ENCODE measurements at regions not wholly inside any gene's neighbourhood (a gene's known extent, or its start where the extent isn't known, plus 50 kb on each side); places are given as distances from the start of the nearest gene placed in this dataset.

DNA sequence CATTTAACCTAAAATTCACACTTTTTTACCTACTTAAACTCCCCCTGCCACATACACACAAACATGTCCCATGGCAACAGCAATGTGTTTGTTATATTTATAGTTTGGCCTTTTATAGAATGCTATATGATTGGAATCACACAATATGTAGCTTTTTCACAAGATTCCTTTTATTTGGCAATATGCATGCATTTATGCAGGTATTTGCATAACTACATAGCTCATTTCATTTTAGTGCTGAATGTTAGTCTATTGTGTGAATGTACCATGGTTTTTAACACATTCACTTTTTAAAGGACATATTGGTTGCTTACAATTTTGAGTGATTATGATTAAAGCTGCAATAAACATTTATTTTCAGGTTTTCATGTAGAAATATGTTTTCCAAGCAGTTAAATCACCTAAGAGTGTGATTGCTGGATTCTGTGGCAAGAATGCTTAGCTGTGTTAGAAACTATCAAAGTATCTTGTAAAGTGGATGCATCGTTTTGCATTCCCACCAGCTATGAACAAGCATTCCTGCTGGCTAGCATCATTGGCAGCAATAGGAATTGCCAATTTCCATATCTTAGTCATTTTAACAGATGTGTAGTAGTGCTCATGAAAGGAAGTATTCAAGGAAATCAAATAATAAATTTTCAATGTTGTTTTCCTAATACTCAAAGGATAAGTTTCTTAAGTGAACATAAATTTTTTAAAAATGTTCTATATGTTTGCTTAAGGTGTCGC, 557.0 kb downstream of the SLITRK1 start:
- H3K4me3 ChIP-seq (ENCODE audit: low read depth, low read length): no peak overlapping the region
- no peaks in the 10 kb centered on the region for H3K36me3 ChIP-seq (ENCODE audit: control insufficient read depth, insufficient read depth, low read length)
- H3K27me3 ChIP-seq (ENCODE audit: control insufficient read depth, insufficient read depth, low read length): no peaks in the 10 kb centered on the region
- H3K4me1 ChIP-seq (ENCODE audit: control insufficient read depth, insufficient read depth, low read length): no peaks in the 10 kb centered on the region
- no peaks in the 10 kb centered on the region for H3K9me3 ChIP-seq (ENCODE audit: control insufficient read depth, insufficient read depth, low read length)
- H3K9ac ChIP-seq (ENCODE audit: low read depth, low read length): no peak overlapping the region

DNA sequence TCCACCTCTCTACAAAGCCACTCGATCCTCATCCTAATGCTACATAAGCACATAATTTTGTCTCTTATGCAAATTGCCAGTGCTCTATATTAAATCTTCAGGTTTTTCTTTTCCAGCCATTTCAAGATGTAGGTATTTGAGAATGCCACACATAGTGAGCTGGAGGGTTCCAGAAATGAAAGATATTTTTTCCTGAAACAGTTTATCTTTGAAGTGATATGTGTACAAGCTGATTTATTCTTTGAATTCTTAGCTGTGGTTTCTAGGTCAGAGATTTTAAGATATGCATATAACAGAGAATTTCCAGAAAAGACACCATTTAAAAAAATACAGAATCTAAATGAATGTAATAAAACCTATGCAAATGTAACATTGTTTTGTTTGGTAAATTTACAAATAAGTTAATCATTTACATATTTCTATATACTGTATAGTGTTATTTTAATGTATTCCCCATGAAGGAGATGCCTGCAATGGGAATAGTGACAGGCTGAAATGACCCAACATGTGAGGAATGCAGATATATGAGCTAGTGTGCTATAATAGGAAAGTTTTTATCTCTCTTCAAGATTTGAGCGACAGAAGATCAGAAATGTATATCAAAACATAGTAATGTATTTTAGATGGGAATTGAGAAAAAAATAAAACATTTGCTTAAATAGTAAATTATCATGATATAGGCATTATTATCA, 570.2 kb downstream of the SLITRK1 start:
- Histone ChIP-seq H3K4me1 (ENCODE audit: control insufficient read depth, insufficient read depth, low read length) (no peaks in the 10 kb centered on the region), H3K9me3 (ENCODE audit: control insufficient read depth, insufficient read depth, low read length) (no peaks in the 10 kb centered on the region), H3K9ac (ENCODE audit: low read depth, low read length) (no peak overlapping the region), H3K27me3 (ENCODE audit: control insufficient read depth, insufficient read depth, low read length) (no peaks in the 10 kb centered on the region), H3K36me3 (ENCODE audit: control insufficient read depth, insufficient read depth, low read length) (no peaks in the 10 kb centered on the region), H3K4me3 (ENCODE audit: low read depth, low read length) (no peak overlapping the region)

DNA sequence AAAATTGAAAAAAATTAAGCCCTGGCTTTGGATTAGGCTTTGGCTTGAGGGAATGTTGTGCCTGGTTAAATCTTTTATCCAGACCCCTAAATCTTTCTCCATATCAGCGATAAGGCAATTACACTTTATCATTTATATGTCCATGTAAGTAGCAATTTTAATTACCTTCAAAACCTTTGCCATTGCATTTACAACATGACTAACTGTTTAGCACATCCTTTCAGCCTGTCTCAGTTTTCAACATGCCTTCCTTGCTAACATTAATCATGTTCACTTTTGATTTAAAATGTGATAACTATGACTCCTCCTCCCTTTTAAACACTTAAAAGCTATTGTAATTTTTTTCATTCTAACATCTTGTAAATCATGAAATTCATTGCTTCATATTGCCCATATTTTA, 583.7 kb downstream of the SLITRK1 start:
- Histone ChIP-seq H3K9ac (ENCODE audit: low read depth, low read length) (no peak overlapping the region), H3K27me3 (ENCODE audit: control insufficient read depth, insufficient read depth, low read length) (no peaks in the 10 kb centered on the region), H3K4me3 (ENCODE audit: low read depth, low read length) (no peak overlapping the region), H3K9me3 (ENCODE audit: control insufficient read depth, insufficient read depth, low read length) (no peaks in the 10 kb centered on the region), H3K4me1 (ENCODE audit: control insufficient read depth, insufficient read depth, low read length) (no peaks in the 10 kb centered on the region), H3K36me3 (ENCODE audit: control insufficient read depth, insufficient read depth, low read length) (no peaks in the 10 kb centered on the region)

DNA sequence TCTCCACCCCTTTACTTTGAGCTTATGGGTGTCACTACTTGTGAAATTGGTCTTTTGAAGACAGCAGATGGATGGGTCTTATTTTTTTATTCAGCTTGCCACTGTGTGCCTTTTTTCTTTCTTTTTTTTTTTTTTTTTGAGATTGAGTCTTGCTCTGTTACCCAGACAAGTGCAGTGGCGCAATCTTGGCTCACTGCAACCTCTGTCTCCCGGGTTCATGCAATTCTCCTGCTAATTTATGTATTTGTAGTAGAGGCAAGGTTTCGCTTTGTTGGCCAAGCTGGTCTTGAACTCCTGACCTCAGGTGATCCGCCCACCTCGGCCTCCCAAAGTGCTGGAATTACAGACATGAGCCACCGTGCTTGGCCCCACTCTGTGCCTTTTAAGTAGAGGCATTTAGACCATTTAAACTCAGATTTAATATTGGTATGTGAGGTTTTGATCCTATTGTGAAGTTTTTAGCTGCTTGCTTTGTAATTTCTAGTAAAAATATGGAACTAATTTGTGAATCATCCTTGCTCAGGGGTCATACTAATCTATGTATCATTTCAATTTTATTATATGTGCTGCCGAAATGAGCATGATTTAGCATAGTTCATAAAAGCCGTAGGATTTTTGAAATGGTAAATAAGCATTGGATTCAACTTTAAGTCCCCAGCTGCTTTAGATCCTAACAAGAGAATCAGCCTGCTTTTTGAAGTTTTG, 584.5 kb downstream of the SLITRK1 start:
- Histone ChIP-seq H3K9ac (ENCODE audit: low read depth, low read length) (no peak overlapping the region), H3K4me1 (ENCODE audit: control insufficient read depth, insufficient read depth, low read length) (no peaks in the 10 kb centered on the region), H3K27me3 (ENCODE audit: control insufficient read depth, insufficient read depth, low read length) (no peaks in the 10 kb centered on the region), H3K36me3 (ENCODE audit: control insufficient read depth, insufficient read depth, low read length) (no peaks in the 10 kb centered on the region), H3K4me3 (ENCODE audit: low read depth, low read length) (no peak overlapping the region), H3K9me3 (ENCODE audit: control insufficient read depth, insufficient read depth, low read length) (no peaks in the 10 kb centered on the region)

DNA sequence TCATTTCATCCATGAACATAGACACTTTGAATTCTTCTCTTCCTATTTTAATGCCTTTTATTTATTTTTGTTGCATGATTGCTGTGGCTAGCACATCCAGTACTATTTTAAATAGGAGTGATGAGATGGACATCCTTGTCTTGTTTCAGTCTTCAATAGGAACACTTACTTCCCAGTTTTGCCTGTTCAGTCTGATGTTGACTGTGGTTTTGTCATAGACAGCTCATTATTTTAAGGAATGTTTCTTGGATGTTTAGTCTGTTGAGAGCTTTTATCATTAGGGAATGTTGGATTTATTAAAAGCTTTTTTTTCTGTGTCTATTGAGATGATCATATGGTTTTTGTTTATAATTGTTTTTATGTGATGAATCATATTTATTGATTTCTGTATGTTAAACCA, 586.6 kb downstream of the SLITRK1 start:
- Histone ChIP-seq H3K4me3 (ENCODE audit: low read depth, low read length) (no peak overlapping the region), H3K27me3 (ENCODE audit: control insufficient read depth, insufficient read depth, low read length) (no peaks in the 10 kb centered on the region), H3K36me3 (ENCODE audit: control insufficient read depth, insufficient read depth, low read length) (no peaks in the 10 kb centered on the region), H3K9me3 (ENCODE audit: control insufficient read depth, insufficient read depth, low read length) (no peaks in the 10 kb centered on the region), H3K4me1 (ENCODE audit: control insufficient read depth, insufficient read depth, low read length) (no peaks in the 10 kb centered on the region), H3K9ac (ENCODE audit: low read depth, low read length) (no peak overlapping the region)

DNA sequence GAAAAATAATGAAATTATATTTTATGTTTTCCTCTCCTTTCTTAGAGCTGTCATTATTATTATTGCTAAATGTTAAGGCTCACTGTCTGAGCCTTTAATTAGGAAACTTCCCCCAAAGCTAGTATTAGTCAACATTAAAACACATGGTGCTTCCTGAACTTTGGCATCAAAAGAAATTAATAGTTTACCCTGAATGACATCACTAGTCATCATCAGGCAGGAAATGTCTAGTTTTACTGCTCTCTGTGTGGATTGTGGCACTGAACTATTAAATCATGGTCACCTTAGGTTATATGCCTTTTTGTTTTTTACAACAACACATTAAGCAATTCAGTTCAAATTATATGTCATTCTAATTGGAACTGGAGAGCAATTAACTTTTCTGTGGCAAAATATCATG, 595.5 kb downstream of the SLITRK1 start:
- no peaks in the 10 kb centered on the region for H3K27me3 ChIP-seq (ENCODE audit: control insufficient read depth, insufficient read depth, low read length)
- H3K4me3 ChIP-seq (ENCODE audit: low read depth, low read length): no peak overlapping the region
- no peaks in the 10 kb centered on the region for H3K9me3 ChIP-seq (ENCODE audit: control insufficient read depth, insufficient read depth, low read length)
- no peak overlapping the region for H3K9ac ChIP-seq (ENCODE audit: low read depth, low read length)
- no peaks in the 10 kb centered on the region for H3K36me3 ChIP-seq (ENCODE audit: control insufficient read depth, insufficient read depth, low read length)
- no peaks in the 10 kb centered on the region for H3K4me1 ChIP-seq (ENCODE audit: control insufficient read depth, insufficient read depth, low read length)

DNA sequence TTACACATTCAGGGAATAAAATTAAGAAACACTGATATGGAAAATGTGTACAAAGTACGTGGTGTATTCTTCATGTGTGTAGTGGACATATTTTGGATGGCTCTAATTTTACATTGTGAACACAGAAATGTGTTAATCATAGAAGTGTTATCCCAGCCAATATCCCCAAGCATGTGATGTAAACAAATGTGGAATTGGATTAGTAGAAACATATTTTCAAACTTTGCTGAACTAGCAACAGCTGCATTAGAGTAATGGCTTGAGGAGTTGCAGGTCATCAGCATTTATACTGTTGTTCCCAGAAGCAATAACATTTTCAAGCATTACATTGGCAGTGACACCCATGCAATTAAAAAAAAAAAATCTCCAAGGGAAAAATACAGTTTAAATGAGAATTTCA, 600.6 kb downstream of the SLITRK1 start:
- Histone ChIP-seq H3K36me3 (ENCODE audit: control insufficient read depth, insufficient read depth, low read length) (no peaks in the 10 kb centered on the region), H3K9me3 (ENCODE audit: control insufficient read depth, insufficient read depth, low read length) (no peaks in the 10 kb centered on the region), H3K4me3 (ENCODE audit: low read depth, low read length) (no peak overlapping the region), H3K9ac (ENCODE audit: low read depth, low read length) (no peak overlapping the region), H3K4me1 (ENCODE audit: control insufficient read depth, insufficient read depth, low read length) (peaks cover under 1% of the 10 kb centered on the region), H3K27me3 (ENCODE audit: control insufficient read depth, insufficient read depth, low read length) (no peaks in the 10 kb centered on the region)

DNA sequence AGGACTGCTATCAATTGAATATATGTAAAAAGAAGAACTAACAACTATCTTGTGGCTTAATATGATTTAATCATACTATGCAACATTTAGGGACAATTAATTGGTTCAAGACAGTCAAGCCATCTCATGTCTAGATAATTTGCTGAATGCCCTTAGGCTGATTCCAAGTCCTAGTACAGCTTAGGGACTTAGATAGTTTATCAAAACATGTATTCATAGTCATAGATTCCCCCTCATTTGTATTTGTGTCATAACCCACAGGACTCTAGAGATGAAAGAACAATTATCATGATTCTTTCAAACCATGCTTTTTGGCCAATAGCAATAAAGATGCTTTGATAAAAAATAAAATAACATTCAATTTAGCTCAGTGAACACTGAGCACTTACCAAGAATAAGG, 607.6 kb downstream of the SLITRK1 start:
- Histone ChIP-seq H3K9ac (ENCODE audit: low read depth, low read length) (no peak overlapping the region), H3K36me3 (ENCODE audit: control insufficient read depth, insufficient read depth, low read length) (no peaks in the 10 kb centered on the region), H3K27me3 (ENCODE audit: control insufficient read depth, insufficient read depth, low read length) (no peaks in the 10 kb centered on the region), H3K4me1 (ENCODE audit: control insufficient read depth, insufficient read depth, low read length) (peaks cover 3% of the 10 kb centered on the region), H3K4me3 (ENCODE audit: low read depth, low read length) (no peak overlapping the region), H3K9me3 (ENCODE audit: control insufficient read depth, insufficient read depth, low read length) (no peaks in the 10 kb centered on the region)

DNA sequence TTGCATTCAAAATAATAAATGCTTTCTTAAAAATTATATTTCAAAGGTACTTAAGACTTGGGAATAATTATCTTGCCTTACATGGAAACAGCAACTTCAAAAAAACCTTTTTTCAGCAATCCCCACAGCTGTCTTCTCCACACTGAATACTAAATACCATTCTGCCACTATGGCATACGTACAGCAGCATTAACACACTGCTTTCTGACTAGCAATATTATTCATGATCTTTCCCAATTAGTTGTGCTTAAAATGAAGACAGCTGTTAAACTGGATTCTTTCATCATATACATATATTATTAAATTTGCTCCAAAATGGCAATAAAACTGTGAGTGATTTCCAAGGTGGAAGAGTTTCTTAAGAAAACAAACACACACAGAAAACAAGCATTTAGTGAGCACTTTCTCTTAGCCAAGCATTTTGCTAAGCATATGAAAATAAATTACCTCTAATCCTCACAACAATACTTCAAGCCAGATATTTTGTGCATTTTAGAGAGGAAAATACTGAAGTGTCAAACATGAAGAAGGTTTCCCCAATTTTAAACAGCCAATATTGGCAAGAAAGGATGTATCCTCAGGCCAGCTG, 609.5 kb downstream of the SLITRK1 start:
- Histone ChIP-seq H3K9me3 (ENCODE audit: control insufficient read depth, insufficient read depth, low read length) (no peaks in the 10 kb centered on the region), H3K27me3 (ENCODE audit: control insufficient read depth, insufficient read depth, low read length) (no peaks in the 10 kb centered on the region), H3K4me3 (ENCODE audit: low read depth, low read length) (no peak overlapping the region), H3K36me3 (ENCODE audit: control insufficient read depth, insufficient read depth, low read length) (no peaks in the 10 kb centered on the region), H3K4me1 (ENCODE audit: control insufficient read depth, insufficient read depth, low read length) (peaks cover 3% of the 10 kb centered on the region), H3K9ac (ENCODE audit: low read depth, low read length) (no peak overlapping the region)

DNA sequence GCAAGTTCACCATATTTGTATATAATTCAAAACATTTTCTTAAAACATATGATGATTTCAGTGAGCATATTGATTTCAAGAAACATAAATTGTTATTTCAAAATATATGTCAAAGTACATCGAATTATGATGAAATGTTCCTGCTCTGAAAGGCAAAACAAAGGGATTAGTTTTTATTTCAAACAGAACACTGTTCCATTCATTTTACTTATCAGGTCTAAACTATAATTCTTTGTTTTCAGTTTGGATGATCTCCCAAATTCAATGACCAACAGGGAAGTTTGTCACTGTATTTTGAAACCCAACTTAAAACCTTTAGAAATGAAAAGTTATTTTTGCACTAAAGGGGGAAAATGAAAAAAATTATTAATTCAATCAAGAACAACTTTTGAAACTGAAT, 610.2 kb downstream of the SLITRK1 start:
- H3K36me3 ChIP-seq (ENCODE audit: control insufficient read depth, insufficient read depth, low read length): no peaks in the 10 kb centered on the region
- H3K4me3 ChIP-seq (ENCODE audit: low read depth, low read length): no peak overlapping the region
- H3K27me3 ChIP-seq (ENCODE audit: control insufficient read depth, insufficient read depth, low read length): no peaks in the 10 kb centered on the region
- peaks cover 3% of the 10 kb centered on the region for H3K4me1 ChIP-seq (ENCODE audit: control insufficient read depth, insufficient read depth, low read length)
- H3K9ac ChIP-seq (ENCODE audit: low read depth, low read length): no peak overlapping the region
- H3K9me3 ChIP-seq (ENCODE audit: control insufficient read depth, insufficient read depth, low read length): no peaks in the 10 kb centered on the region

DNA sequence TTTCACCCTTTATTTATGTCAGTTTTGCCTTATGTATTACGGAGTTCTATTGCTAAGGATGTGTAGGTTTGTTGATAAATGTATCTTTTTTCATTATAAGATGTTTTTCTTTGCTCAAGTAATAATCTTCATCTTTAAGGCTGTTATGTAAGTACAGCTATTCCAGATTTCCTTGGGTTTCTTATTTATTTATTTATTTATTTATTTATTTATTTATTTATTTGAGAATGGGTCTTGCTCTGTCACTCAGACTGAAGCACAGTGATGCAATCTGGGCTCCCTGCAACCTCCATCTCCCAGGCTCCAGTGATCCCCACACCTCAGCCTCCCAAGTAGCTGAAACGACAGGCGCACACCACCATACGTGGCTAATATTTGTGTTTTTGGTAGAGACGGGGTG, 617.0 kb downstream of the SLITRK1 start:
- Histone ChIP-seq H3K4me3 (ENCODE audit: low read depth, low read length) (no peak overlapping the region), H3K9ac (ENCODE audit: low read depth, low read length) (no peak overlapping the region), H3K4me1 (ENCODE audit: control insufficient read depth, insufficient read depth, low read length) (no peaks in the 10 kb centered on the region), H3K9me3 (ENCODE audit: control insufficient read depth, insufficient read depth, low read length) (no peaks in the 10 kb centered on the region), H3K36me3 (ENCODE audit: control insufficient read depth, insufficient read depth, low read length) (no peaks in the 10 kb centered on the region), H3K27me3 (ENCODE audit: control insufficient read depth, insufficient read depth, low read length) (no peaks in the 10 kb centered on the region)
